Spleen (tissue), 7 donors: ENCODE measurements at regions not wholly inside any gene's neighbourhood (a gene's known extent, or its start where the extent isn't known, plus 50 kb on each side); places are given as distances from the start of the nearest gene placed in this dataset.

Source experiments
- POLR2A ChIP-seq, 3 donors: fragments of 450-650 bp; IDR thresholded peaks; one replicate each; pipeline ENCODE4 v1.5.1; 2017; ENCODE audit warnings: antibody characterized with exemption in 3 of 3, mild to moderate bottlenecking in 1 of 3
- POLR2AphosphoS5 ChIP-seq, 3 donors: sonication (generic); formaldehyde crosslinking; IDR thresholded peaks; one replicate each; pipeline ENCODE4 v1.5.1; 2017; ENCODE audit warnings: antibody characterized with exemption in 3 of 3
- TF ChIP-seq, protein P1 (sequence below), 11 experiments: fragments of 200-600 bp in 7 of 11; fragments of 450-650 bp in 4 of 11; sonication (generic) in 4 of 11; IDR thresholded peaks in 8 of 11; conservative IDR thresholded peaks in 3 of 11; 1 replicate in 7 of 11; 2 replicates in 4 of 11; pipeline versions ENCODE4 v1.4.0 to v1.8.0; 2016 to 2021; ENCODE audit warnings: antibody characterized with exemption in 11 of 11, inconsistent platforms in 4 of 11, mild to moderate bottlenecking in 1 of 11
- donor health status: DM: no; HTN: no; CAD: no; lungs with moderate emphysema.
- donor health status: DM: no; HTN: no; CAD: no.
- donor health status: DM: no; HTN: no; CAD: no.

DNA sequence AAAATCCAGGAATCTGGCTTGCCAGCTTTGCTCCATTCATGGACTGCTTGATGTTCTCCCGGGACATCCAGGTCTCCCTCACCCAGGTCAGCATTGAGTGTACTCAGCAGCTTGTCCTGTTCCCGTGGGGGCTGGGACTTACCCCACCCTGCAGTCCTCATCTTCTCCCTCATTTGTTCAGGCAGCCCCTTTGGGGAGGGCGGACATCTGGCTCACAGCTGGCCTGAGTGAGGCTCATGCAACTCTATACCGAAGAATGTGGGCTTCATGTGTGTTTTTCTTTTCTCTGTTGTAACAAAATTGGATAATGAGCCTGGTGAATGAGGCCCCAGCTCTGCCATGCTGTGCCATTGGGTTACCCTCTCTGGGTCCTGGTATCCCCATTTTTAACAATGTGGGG lies 227.7 kb upstream of the TENM4 start:
- TF ChIP-seq, protein P1, sequence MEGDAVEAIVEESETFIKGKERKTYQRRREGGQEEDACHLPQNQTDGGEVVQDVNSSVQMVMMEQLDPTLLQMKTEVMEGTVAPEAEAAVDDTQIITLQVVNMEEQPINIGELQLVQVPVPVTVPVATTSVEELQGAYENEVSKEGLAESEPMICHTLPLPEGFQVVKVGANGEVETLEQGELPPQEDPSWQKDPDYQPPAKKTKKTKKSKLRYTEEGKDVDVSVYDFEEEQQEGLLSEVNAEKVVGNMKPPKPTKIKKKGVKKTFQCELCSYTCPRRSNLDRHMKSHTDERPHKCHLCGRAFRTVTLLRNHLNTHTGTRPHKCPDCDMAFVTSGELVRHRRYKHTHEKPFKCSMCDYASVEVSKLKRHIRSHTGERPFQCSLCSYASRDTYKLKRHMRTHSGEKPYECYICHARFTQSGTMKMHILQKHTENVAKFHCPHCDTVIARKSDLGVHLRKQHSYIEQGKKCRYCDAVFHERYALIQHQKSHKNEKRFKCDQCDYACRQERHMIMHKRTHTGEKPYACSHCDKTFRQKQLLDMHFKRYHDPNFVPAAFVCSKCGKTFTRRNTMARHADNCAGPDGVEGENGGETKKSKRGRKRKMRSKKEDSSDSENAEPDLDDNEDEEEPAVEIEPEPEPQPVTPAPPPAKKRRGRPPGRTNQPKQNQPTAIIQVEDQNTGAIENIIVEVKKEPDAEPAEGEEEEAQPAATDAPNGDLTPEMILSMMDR (IDR thresholded peaks at IDR 0.05 in 8 of 11, conservative IDR thresholded peaks at IDR 0.05 in 3 of 11) = no peak
- TF ChIP-seq POLR2AphosphoS5 (IDR thresholded peaks at IDR 0.05) (no peak), POLR2A (IDR thresholded peaks at IDR 0.05) (no peak)
